ENCODE measurements at regions not wholly inside any gene's neighbourhood (a gene's known extent, or its start where the extent isn't known, plus 50 kb on each side); places are given as distances from the start of the nearest gene placed in this dataset.

DNA sequence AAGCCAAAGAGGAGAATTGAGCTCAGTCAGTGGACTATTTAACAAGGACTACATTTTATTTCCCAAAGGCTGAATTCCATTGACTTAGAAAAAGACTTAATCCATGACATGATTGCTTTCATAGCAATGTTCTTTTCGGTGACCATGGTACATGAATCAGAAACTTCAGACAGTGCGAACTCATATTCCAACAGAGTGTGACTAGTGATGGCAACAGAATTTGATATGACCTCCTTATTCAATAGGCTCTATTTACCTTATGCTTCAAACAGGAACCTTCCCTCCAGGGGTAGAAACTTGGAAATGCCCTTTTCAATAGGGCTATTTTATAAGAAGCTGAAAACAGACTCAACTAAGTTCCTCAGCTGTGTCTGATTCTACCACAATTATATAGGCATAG is 191.9 kb downstream of the RND3 start:
- intact Hi-C loops (cut with DNase I; ENCODE audit: low total_unique reads), result no loop called here
- 90 to 100% (median 95%) methylated on average over 2 of the region's 2 CpGs for WGBS, 5 donors
- H3K4me3 ChIP-seq, result no peak overlapping the region
- H3K27ac ChIP-seq, result no peak overlapping the region
- no peak for DNase-seq
- no peak for TF ChIP-seq CTCF (IDR thresholded peaks at IDR 0.05 in 8 of 11, conservative IDR thresholded peaks at IDR 0.05 in 3 of 11)
- TF ChIP-seq POLR2A (IDR thresholded peaks at IDR 0.05), result no peak
- no peak for TF ChIP-seq POLR2AphosphoS5 (IDR thresholded peaks at IDR 0.05)
- H3K9me3 ChIP-seq, result peaks cover 0 to 8% (median 0%) of the 10 kb centered on the region in 8 donors
- H3K4me1 ChIP-seq, result no peaks in the 10 kb centered on the region
- no peaks in the 10 kb centered on the region for H3K36me3 ChIP-seq
- H3K27me3 ChIP-seq (replicated peaks in 1 of 7), result no peaks in the 10 kb centered on the region

GRCh38 chr2:150293771-150294170 is 193.7 kb downstream of the RND3 start:
- Histone ChIP-seq H3K9me3 (no peaks in the 10 kb centered on the region), H3K36me3 (no peaks in the 10 kb centered on the region), H3K27me3 (replicated peaks in 1 of 7) (no peaks in the 10 kb centered on the region), H3K27ac (no peak overlapping the region), H3K4me3 (no peak overlapping the region), H3K4me1 (no peaks in the 10 kb centered on the region)
- no peak for DNase-seq
- 70 to 84% (median 81%) methylated on average over 4 of the region's 4 CpGs for WGBS, 5 donors
- intact Hi-C loops (cut with DNase I; ENCODE audit: low total_unique reads), result no loop called here
- TF ChIP-seq POLR2AphosphoS5 (IDR thresholded peaks at IDR 0.05) (no peak), CTCF (IDR thresholded peaks at IDR 0.05 in 8 of 11, conservative IDR thresholded peaks at IDR 0.05 in 3 of 11) (no peak), POLR2A (IDR thresholded peaks at IDR 0.05) (no peak)

- no peaks in the 10 kb centered on the region for H3K27me3 ChIP-seq (replicated peaks in 1 of 7)
- H3K4me1 ChIP-seq, result no peaks in the 10 kb centered on the region
- no peak for DNase-seq
- no peaks in the 10 kb centered on the region for H3K36me3 ChIP-seq
- TF ChIP-seq POLR2A (IDR thresholded peaks at IDR 0.05) (no peak), CTCF (IDR thresholded peaks at IDR 0.05 in 8 of 11, conservative IDR thresholded peaks at IDR 0.05 in 3 of 11) (no peak), POLR2AphosphoS5 (IDR thresholded peaks at IDR 0.05) (no peak)
- intact Hi-C loops (cut with DNase I; ENCODE audit: low total_unique reads), result no loop called here
- no peaks in the 10 kb centered on the region for H3K9me3 ChIP-seq
- 78 to 100% (median 94%) methylated on average over 1 of the region's 1 CpG for WGBS, 5 donors
- no peak overlapping the region for H3K4me3 ChIP-seq
- no peak overlapping the region for H3K27ac ChIP-seq
Measured at GRCh38 chr2:150292807-150293206, 194.7 kb downstream of the RND3 start.

DNA sequence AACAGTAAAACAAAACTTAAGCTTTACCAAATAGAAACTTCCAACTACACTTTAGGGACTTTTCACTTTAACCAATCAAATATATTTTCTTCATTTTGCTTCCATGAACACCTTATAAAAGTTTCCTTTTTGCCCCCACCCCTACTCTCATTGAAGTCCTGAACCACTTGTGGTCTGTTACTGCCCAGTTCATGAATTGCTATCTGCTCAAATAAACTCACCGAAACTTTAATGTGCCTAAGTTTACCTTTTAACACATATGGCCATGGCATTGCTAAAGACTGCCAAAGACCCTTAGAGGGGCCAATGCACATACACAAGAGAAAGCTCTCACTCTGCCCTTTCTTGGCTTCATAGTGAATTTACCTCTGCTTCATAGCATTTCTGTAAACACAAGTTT is 195.3 kb downstream of the RND3 start:
- Histone ChIP-seq H3K4me1 (no peaks in the 10 kb centered on the region), H3K27ac (no peak overlapping the region), H3K36me3 (no peaks in the 10 kb centered on the region), H3K27me3 (replicated peaks in 1 of 7) (no peaks in the 10 kb centered on the region), H3K9me3 (no peaks in the 10 kb centered on the region), H3K4me3 (no peak overlapping the region)
- 49 to 100% (median 91%) methylated on average over 1 of the region's 1 CpG for WGBS, 5 donors
- DNase-seq, result no peak
- intact Hi-C loops (cut with DNase I; ENCODE audit: low total_unique reads), result no loop called here
- TF ChIP-seq CTCF (IDR thresholded peaks at IDR 0.05 in 8 of 11, conservative IDR thresholded peaks at IDR 0.05 in 3 of 11) (no peak), POLR2A (IDR thresholded peaks at IDR 0.05) (no peak), POLR2AphosphoS5 (IDR thresholded peaks at IDR 0.05) (no peak)

Data from spleen (tissue), 11 donors.